D721Med (cell line): ENCODE measurements at regions not wholly inside any gene's neighbourhood (a gene's known extent, or its start where the extent isn't known, plus 50 kb on each side); places are given as distances from the start of the nearest gene placed in this dataset.

Experiments
- DNase-seq: peaks from one replicate; pipeline ENCODE4 v3.0.0; 2011; ENCODE audit warnings: low spot score; ENCODE audit not compliant: insufficient read length
- FAIRE-seq: peaks from 2 replicates; lab custom pipeline; 2011; peaks lifted over from hg19 to GRCh38; lab: Jason Lieb, UNC
- CTCF ChIP-seq: IDR thresholded peaks from 2 replicates; pipeline ENCODE4 v1.5.1; 2012; ENCODE audit warnings: mild to moderate bottlenecking, control low read depth; ENCODE audit not compliant: insufficient read depth; ENCODE audit errors: missing control alignments

- TF ChIP-seq CTCF = no peak
- no peak for FAIRE-seq
- no peak for DNase-seq
Observed at GRCh38 chr16:9438991-9439390, 347.5 kb downstream of the HAPSTR1 start.

- DNase-seq (no peak), FAIRE-seq (no peak)
- no peak for TF ChIP-seq CTCF
Observed at GRCh38 chr16:9441012-9441411, 349.6 kb downstream of the HAPSTR1 start.

DNA sequence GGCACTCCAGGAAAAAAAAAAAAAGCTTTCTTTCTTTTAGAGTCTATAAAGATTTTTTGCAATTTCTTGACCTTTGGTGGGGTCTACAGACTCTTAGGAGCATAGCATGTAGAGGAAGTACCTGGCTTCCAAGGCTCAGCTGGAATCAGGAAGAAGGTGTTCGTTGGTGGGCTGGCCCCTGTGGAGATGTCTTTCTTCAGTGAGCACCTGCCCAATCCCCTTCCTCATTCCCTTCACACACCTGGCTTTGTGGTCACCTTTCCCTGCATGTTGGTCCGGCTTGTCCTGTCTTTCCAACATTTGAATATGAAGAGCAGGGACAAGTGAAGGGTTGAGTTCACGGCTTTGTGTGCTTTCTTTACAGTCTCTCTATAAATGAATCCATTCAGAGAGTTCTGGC lies 352.4 kb downstream of the HAPSTR1 start:
- DNase-seq (no peak), FAIRE-seq (no peak)
- no peak for TF ChIP-seq CTCF

DNA sequence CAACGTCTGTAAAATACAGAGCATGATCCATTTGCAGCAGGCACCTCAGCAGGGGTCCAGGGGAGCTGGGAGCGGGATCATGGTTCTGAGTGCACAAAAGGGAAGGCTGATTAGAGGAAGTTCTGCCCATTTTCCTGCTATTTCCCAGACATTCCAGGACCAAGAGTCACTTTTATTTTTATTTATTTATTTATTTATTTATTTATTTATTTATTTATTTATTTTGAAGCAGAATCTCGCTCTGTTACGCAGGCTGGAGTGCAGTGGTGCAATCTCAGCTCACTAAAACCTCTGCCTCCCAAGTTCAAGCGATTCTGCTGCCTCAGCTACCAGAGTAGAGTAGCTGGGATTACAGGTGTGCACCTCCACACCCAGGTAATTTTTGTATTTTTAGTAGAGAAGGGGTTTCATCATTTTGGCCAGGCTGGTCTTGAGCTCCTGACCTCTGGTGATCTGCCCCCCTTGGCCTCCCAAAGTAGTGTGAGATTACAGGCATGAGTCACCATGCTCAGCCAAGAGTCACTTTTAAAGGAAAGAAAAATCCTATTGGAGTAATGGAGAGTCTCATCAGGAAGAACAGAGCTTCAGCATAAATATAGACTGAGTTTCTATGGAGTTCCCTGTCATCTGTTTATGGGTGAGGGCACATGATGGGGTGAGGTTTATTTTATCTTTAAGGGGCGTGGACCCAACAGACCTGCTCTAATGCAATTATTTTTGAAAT lies 355.2 kb downstream of the HAPSTR1 start:
- no peak for FAIRE-seq
- no peak for DNase-seq
- TF ChIP-seq CTCF = no peak

DNA sequence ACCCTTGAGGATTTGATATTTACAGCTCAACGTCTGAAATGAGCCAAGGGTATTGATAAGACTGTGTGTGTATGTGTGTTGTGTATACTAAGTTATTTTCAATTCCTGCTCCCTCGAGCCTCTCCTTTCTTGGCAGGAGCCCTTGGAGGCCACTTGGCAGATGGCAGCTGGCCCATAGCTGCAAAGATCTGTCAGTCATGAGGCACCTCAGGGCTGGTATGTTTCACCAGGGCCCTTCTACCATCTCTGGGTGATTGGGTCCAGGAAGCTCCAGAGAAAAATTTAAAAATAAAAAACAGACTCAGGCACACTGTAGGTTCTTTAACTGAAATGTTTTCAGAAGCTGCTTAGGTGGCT lies 355.7 kb downstream of the HAPSTR1 start:
- TF ChIP-seq CTCF = no peak
- no peak for FAIRE-seq
- no peak for DNase-seq

DNA sequence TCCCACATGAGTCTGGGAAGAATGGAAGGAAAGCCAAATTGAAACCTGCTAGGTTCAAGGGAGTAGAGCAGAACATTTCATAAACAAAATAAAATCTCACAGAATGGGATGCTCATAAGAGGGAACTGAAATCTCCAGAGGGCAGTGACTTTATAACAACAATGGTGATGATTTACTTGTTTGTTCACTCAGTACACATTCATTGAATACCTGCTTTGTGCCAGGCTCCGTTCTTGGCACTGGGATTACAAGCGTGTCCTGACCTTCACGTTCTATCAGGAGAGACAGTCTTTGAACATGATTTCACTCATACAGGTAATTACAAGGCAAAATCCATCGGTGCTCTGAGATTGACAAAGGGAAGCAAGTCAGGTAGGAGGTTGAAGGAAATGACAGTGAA lies 356.3 kb downstream of the HAPSTR1 start:
- no peak for TF ChIP-seq CTCF
- FAIRE-seq = no peak

DNA sequence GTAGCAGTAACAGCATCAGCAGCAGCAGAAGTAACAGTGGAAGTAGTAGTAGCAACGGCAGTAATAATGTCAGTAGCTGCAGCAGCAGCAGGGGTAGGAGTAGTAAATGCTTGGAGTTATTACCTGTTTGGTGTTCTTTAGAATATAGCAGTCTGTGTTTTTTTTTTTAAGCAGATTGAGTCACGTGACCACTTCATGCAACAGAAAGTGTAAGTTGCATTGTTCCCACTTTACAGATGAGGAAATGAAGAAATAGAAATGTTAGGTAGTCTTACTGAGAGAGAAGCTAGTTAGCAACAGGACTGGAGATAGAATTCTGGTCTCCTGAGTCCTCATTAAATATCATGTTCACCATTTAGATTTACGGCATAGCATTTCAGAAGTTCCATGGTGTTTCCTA lies 358.2 kb downstream of the HAPSTR1 start:
- FAIRE-seq = no peak
- no peak for DNase-seq
- no peak for TF ChIP-seq CTCF

More for the DNA sequence above, 356.3 kb downstream of the HAPSTR1 start:
- DNase-seq = no peak
